ENCODE measurements at regions not wholly inside any gene's neighbourhood (a gene's known extent, or its start where the extent isn't known, plus 50 kb on each side); places are given as distances from the start of the nearest gene placed in this dataset.
"Not testable (repeated sequence)": the region's sequence is repeated elsewhere in the genome, so short reads cannot be mapped to it uniquely, and the experiment has no call there.

DNA sequence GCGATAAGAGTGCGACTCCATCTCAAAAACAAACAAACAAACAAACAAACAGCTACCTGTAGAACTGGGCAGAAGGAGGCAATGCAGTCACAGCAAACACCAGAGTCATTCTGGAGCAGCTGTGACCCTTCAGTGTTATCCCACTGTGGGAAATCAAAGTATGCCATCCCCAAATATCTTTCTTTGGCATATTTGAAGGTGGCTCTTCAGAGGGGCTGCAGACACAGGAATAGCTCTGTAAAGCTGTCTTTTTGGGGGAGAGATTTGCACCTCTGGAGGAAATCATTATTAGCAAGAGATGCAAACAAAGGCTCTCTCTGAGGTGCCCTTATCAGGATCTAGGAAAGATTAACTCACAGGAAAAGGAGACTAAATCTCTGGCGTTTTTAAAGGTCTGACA, 98.5 kb upstream of the XPO1 start:
- Mint-ChIP-seq H3K9me3 (no peaks in the 10 kb centered on the region), H3K36me3 (ENCODE audit: low read depth) (no peaks in the 10 kb centered on the region), H3K4me3 (no peak overlapping the region), H3K27ac (no peak overlapping the region), H3K4me1 (ENCODE audit: low read depth) (no peaks in the 10 kb centered on the region), H3K27me3 (no peaks in the 10 kb centered on the region)
- DNase-seq: no peak

DNA sequence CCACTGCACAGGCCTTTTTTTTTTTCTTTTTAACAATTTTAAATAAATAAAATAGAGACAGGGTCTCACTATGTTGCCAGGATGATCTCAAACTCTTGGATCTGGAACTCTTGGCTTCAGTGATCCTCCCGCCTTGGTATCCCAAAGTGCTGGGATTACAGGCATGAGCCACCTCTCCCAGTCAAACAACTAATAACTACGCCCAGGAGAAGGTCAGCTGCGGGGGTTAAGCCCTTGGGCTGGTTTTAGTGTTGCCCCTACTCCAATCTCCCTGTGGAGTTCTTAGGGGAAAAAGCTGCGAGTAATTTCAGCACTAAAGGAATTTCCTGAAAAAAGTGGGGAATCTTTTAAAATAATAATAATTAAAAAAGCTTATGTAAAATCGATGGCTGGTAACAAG, 96.4 kb upstream of the XPO1 start:
- Mint-ChIP-seq H3K9me3 (no peaks in the 10 kb centered on the region), H3K27me3 (no peaks in the 10 kb centered on the region), H3K4me1 (ENCODE audit: low read depth) (no peaks in the 10 kb centered on the region), H3K36me3 (ENCODE audit: low read depth) (no peaks in the 10 kb centered on the region), H3K27ac (no peak overlapping the region), H3K4me3 (no peak overlapping the region)
- DNase-seq: no peak

DNA sequence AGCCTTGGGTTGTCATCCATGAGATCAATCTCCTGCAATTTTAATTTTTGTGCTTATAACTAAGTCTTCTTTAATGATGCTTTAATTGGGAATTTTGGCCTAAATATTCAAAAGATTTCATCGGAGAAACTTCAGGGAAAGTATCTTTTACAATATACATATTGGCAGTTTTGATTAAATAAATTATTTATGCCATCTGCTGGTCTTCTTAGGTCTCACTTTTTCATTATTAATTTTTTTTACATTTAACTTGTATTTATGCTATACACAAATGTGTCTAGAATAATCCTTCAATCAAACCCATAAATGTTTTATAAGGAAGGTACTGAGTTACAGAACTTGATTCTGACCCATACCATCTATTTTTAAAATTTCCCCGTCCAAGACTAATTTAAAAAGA, 95.1 kb upstream of the XPO1 start:
- Mint-ChIP-seq H3K4me1 (ENCODE audit: low read depth) (no peaks in the 10 kb centered on the region), H3K27me3 (no peaks in the 10 kb centered on the region), H3K9me3 (no peaks in the 10 kb centered on the region), H3K36me3 (ENCODE audit: low read depth) (no peaks in the 10 kb centered on the region), H3K4me3 (no peak overlapping the region), H3K27ac (no peak overlapping the region)
- DNase-seq: no peak

DNA sequence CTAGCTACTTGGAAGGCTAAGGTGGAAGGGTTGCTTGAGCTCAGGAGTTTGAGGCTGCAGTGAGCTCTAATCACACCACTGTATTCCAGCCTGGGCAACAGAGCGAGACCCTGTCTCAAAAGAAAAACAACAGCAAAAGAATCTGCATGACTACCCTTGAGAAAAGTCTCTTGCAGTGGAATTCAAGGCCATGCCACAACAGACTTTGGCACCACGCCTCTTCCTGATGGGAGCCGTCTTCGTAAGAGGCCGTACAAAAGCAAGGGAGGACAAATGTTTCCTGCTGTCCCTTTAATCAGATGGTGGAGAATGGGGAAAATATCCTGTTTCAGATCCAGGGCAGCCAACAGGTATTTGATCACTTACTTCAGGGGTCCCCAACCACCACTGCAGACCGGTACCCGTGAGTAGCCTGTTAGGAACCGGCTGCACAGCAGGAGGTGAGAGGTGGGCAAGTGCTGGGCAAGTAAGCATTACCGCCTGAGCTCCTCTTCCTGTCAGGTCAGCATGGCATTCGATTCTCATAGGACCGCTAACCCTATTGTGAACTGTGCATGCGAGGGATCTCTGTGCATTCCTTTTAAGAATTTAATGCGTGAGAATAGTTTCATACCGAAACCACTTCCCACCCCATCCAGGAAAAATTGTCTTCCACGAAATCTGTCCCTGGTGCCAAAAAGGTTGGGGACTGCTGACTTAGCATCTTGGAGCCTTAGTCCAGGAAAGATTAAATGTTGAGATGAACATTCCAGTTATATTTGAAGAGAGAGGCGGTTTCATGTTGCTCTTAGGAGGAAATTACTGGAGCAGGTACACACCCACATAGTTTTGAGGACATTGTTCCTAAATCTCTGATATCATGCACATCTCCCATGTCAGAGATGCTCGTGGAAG, 94.4 kb upstream of the XPO1 start:
- Mint-ChIP-seq H3K27me3 (no peaks in the 10 kb centered on the region), H3K27ac (no peak overlapping the region), H3K4me3 (no peak overlapping the region), H3K36me3 (ENCODE audit: low read depth) (no peaks in the 10 kb centered on the region), H3K4me1 (ENCODE audit: low read depth) (no peaks in the 10 kb centered on the region), H3K9me3 (no peaks in the 10 kb centered on the region)
- DNase-seq: no peak

DNA sequence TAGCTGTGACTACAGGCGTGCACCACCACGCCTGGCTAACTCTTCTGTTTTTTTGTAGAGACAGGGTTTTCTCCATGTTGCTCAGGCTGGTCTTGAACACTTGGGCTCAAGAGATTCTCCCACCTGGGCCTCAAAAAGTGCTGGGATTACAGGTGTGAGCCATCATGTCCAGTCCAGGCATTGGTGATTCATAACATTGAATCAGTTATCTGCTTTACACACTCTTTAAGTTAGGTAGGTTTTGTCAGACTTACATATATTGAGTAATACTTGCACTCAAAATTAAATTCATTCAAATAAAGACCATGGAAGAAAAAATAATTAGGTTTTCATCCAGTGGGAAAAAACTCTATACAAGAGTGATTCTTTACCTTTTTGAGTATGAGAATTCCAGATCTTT, 93.2 kb upstream of the XPO1 start:
- Mint-ChIP-seq H3K27me3 (no peaks in the 10 kb centered on the region), H3K4me1 (ENCODE audit: low read depth) (no peaks in the 10 kb centered on the region), H3K9me3 (no peaks in the 10 kb centered on the region), H3K36me3 (ENCODE audit: low read depth) (no peaks in the 10 kb centered on the region), H3K4me3 (no peak overlapping the region), H3K27ac (no peak overlapping the region)
- no peak for DNase-seq

DNA sequence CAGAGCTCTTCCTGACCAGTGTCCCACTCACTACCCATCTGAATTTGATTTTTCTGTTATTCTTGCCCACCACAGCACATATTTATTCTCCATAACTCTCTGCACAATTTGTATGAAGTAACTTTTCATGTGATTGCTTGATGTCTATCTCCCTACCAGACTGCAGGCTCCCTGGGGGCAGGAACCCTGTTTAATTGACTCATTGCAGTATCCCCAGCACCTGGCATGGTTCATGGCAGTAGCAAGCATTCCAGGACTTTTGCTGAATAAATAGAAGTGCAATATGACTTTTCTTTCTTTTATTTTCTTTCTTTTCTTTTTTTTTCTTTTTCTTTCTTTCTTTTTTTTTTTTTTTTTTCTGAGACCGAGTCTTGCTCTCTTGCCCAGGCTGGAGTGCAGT, 88.7 kb upstream of the XPO1 start:
- H3K4me3 Mint-ChIP-seq: no peak overlapping the region
- H3K27ac Mint-ChIP-seq: no peak overlapping the region
- DNase-seq: no peak
- H3K36me3 Mint-ChIP-seq (ENCODE audit: low read depth): no peaks in the 10 kb centered on the region
- no peaks in the 10 kb centered on the region for H3K9me3 Mint-ChIP-seq
- H3K4me1 Mint-ChIP-seq (ENCODE audit: low read depth): no peaks in the 10 kb centered on the region
- no peaks in the 10 kb centered on the region for H3K27me3 Mint-ChIP-seq

DNA sequence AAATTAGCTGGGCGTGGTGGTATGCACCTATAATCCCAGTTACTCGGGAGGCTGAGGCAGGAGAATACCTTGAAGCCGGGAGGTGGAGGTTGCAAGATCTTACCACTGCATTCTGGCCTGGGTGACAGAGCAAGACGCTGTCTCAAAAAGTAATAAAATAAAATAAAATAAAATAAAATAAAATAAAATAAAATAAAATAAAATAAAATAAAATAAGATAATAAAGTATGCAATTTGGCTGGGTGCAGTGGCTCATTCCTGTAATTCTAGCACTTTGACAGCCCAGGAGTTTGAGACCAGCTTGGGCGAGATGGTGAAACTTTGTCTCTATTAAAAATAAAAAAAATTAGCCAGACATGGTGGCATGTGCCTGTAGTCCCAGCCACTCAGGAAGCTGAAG, 85.6 kb upstream of the XPO1 start:
- peaks cover 7% of the 10 kb centered on the region for H3K4me1 Mint-ChIP-seq (ENCODE audit: low read depth)
- H3K27ac Mint-ChIP-seq: no peak overlapping the region
- H3K36me3 Mint-ChIP-seq (ENCODE audit: low read depth): no peaks in the 10 kb centered on the region
- H3K4me3 Mint-ChIP-seq: no peak overlapping the region
- no peaks in the 10 kb centered on the region for H3K27me3 Mint-ChIP-seq
- DNase-seq: no peak
- H3K9me3 Mint-ChIP-seq: no peaks in the 10 kb centered on the region

DNA sequence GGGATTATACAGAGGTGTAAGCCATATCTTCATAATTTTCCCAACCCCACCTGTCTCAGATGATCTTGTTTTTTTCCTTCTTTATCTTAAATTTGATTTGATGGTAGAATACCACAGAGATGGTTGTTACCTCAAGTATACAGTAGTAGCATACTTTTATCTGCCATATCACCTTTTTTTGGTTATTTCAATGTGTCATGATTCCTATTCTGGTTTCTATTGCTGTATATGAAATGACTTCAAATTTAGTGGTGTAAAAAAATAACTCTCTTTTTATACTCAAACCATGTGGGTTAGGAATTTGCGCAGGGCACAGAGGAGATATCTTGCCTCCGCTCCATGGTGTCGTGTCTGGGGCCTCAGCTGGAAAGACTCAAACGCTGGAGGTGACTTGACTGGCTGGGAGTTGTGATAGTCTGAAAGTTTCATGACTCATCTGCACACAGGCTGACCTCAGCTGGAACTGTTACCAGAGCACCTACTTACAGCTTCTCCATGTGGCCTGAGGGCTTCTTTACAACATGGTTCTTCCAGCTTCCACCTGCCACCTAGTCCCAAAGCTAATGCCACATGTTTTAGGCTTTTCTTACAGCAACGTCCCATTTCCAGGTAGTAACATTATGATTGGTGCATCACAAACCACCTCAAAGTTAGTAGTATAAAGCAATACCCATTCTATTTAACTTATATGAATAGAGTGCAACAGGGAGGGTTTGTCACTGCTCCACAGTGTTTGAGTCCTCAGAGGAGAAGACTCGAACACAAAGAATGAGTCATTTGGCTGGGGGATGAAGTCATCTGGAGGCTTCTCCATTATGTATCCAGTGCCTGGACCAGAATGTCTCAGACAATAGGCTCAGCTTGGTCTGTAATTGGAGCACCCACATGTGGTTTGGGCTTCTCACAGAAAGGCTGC, 82.3 kb upstream of the XPO1 start:
- H3K4me3 Mint-ChIP-seq: no peak overlapping the region
- DNase-seq: no peak
- no peaks in the 10 kb centered on the region for H3K36me3 Mint-ChIP-seq (ENCODE audit: low read depth)
- H3K27ac Mint-ChIP-seq: peak overlapping the region; percentile 50
- H3K9me3 Mint-ChIP-seq: no peaks in the 10 kb centered on the region
- H3K4me1 Mint-ChIP-seq (ENCODE audit: low read depth): peaks cover 7% of the 10 kb centered on the region
- no peaks in the 10 kb centered on the region for H3K27me3 Mint-ChIP-seq

DNA sequence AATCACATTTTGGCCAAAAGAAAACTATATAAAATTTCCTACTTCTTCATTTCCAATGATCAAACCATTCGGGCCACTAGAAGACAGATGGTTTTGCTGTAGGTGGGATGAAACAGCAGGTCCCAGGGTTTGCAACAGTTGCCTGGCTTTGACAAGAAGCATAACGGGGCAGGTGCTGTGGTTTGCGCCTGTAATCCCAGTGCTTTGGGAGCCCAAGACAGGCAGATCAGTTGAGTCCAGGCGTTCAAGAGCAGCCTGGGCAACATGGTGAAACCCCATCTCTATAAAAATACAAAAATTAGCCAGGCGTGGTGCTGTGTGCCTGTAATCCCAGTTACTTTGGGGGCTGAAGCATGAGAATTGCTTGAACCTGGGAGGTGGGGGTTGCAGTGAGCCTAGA, 81.4 kb upstream of the XPO1 start:
- Mint-ChIP-seq H3K27me3 (no peaks in the 10 kb centered on the region), H3K27ac (no peak overlapping the region), H3K9me3 (no peaks in the 10 kb centered on the region), H3K4me1 (ENCODE audit: low read depth) (peaks cover 7% of the 10 kb centered on the region), H3K36me3 (ENCODE audit: low read depth) (no peaks in the 10 kb centered on the region), H3K4me3 (no peak overlapping the region)
- DNase-seq: no peak

DNA sequence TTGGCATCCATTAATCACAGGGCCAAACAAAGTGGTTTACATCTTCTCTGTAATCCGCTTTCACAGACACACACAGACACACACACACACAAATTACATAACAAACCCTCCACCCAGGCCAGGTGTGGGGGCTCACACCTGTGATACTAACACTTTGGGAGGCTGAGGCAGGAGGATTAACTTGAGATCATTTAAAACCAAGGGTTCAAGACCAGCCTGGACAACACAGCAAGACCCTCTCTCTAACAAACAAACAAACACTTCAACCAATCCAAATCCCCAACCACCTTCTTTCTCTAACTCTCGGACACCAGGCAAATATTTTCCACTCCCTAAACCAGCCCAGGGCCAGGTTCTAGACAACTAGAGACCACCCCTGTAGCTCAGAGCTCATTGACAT, 79.5 kb upstream of the XPO1 start:
- Mint-ChIP-seq H3K4me3 (no peak overlapping the region), H3K36me3 (ENCODE audit: low read depth) (no peaks in the 10 kb centered on the region), H3K9me3 (no peaks in the 10 kb centered on the region), H3K27me3 (no peaks in the 10 kb centered on the region), H3K4me1 (ENCODE audit: low read depth) (peaks cover 7% of the 10 kb centered on the region), H3K27ac (no peak overlapping the region)
- DNase-seq: no peak

DNA sequence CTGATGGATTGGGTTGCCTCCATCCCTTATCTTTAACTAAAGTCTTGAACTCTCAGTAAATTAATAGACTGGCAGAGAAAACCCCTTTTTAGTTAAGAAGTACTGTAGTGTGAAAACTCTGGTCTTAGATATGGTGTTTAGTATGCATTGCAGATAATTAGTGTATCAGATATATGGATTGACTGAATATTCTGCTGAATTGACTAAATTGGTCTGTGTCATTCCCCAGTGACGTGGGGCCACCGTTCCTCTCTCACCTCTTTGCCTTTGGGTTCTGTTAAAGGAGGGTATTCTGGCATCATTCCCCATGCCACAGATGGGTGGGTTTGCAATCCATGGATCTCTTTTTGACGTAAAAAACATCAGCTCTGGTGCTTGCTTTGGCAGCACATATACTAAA, 67.1 kb upstream of the XPO1 start:
- no peak overlapping the region for H3K27ac Mint-ChIP-seq
- no peaks in the 10 kb centered on the region for H3K9me3 Mint-ChIP-seq
- H3K27me3 Mint-ChIP-seq: no peaks in the 10 kb centered on the region
- H3K4me1 Mint-ChIP-seq (ENCODE audit: low read depth): no peaks in the 10 kb centered on the region
- no peak overlapping the region for H3K4me3 Mint-ChIP-seq
- DNase-seq: no peak
- H3K36me3 Mint-ChIP-seq (ENCODE audit: low read depth): no peaks in the 10 kb centered on the region

DNA sequence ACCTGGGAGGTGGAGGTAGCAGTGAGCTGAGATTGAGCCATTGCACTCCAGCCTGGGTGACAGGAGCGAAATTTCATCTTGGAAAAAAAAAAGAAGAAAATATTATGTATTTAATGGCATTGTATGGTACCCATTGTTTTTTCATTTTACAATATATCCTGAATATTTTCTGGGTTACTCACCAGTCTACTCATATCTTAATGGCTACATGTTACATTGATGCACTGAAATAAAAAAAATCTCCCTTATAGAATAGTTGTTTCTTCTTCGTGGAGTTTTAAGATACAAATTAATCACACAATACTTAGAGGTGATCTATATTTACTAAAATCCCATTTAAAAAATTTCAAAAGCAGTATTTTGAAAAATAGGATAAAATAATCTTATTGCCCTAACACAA, 66.3 kb upstream of the XPO1 start:
- Mint-ChIP-seq H3K27me3 (no peaks in the 10 kb centered on the region), H3K4me3 (no peak overlapping the region), H3K4me1 (ENCODE audit: low read depth) (no peaks in the 10 kb centered on the region), H3K27ac (no peak overlapping the region), H3K9me3 (no peaks in the 10 kb centered on the region), H3K36me3 (ENCODE audit: low read depth) (no peaks in the 10 kb centered on the region)
- no peak for DNase-seq

DNA sequence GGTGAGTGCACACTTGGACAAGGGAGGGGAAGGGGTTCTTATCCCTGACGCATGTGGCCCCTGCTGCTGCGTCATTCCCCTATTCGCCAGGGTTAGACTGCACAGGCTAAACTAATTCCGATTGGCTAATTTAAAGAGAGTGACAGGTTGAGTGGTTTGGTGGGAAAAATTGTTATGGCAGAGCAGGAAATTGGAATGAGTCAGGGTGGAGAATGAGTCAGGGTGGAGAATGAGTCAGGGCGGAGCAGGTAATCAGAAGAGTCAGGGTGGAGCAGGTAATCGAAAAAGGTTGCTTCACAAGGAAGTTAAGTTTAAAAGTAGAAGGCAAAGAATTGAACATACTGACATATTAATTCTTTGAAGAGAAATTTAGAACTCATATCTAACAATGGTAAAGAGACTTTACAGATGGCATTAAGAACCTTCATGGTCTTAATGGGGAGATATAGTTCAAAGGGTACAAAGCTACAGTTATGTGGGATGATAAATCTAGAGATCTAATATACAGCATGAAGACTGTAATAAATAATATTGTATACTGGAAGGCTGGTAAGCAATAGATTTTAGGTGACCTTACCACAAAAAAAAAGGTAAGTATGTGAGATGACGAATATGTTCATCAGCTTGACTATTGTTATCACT, 60.5 kb upstream of the XPO1 start:
- H3K27ac Mint-ChIP-seq; H3K9me3 Mint-ChIP-seq; H3K4me3 Mint-ChIP-seq; H3K4me1 Mint-ChIP-seq (ENCODE audit: low read depth); H3K36me3 Mint-ChIP-seq (ENCODE audit: low read depth); DNase-seq; H3K27me3 Mint-ChIP-seq: not testable (repeated sequence)

DNA sequence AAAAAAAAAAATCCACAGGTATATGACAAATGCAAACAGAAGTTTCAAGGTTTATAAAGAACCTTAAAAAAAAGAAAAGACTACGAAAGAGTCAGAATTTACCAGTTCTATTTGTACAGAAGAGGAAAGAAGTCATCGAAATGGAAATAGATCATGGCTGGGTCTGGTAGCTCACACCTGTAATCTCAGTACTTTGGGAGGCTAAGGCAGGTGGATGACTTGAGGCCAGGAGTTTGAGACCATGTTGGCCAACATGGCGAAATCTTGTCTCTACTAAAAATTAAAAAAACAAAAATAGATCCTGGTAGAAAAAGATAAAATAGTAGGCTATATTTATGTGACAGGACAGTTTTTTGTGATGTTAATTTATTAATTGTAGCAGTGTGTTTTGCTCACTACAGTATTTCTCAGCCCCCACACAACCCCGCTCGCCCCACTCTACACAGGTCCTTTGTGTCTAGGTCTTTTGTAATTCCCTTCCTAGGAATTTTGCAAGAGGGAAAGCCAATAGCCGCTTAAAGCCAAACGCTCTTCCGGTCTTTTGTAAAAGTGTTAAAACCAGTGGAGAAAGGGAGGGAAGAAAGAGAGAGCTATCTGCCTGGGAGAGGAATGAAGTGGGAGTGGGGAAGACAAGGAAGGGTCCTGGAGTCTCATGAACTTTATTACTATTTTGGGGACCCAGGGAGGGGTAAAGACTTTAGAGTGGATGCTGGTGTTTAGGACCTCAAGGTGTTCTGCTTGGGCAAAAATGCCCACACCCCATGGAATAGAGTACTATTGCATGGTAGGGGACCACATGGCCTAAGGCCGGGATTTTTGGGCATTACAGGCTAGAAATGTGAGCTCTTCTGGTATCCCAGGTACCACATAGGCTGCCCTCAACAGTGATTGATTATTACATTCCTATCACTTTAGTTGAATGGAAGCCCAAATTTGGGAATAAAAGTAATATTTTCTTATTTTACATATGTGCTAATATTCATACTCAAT, 59.4 kb upstream of the XPO1 start:
- Mint-ChIP-seq H3K9me3 (no peaks in the 10 kb centered on the region), H3K4me3 (no peak overlapping the region)

More for the DNA sequence above, 59.4 kb upstream of the XPO1 start:
- DNase-seq: no peak
- no peaks in the 10 kb centered on the region for H3K27me3 Mint-ChIP-seq
- peaks cover 5% of the 10 kb centered on the region for H3K4me1 Mint-ChIP-seq (ENCODE audit: low read depth)
- no peaks in the 10 kb centered on the region for H3K36me3 Mint-ChIP-seq (ENCODE audit: low read depth)
- H3K27ac Mint-ChIP-seq: no peak overlapping the region
